H9 (cell line): ENCODE measurements at regions not wholly inside any gene's neighbourhood (a gene's known extent, or its start where the extent isn't known, plus 50 kb on each side); places are given as distances from the start of the nearest gene placed in this dataset.

Experiments used
- DNase-seq: peaks from one replicate; pipeline ENCODE4 v3.0.0-alpha.2; 2017
- H2AFZ ChIP-seq: one replicate; pipeline ENCODE4 v1.6.1; 2013; ENCODE audit warnings: mild to moderate bottlenecking, low read length, control low read depth, moderate library complexity
- H2AK5ac ChIP-seq: 2 replicates; pipeline ENCODE4 v1.6.1; 2013; ENCODE audit warnings: low read length, control low read depth, mixed read lengths; ENCODE audit not compliant: insufficient read length
- H2BK120ac ChIP-seq: one replicate; pipeline ENCODE4 v1.6.1; 2013; ENCODE audit warnings: low read depth, mild to moderate bottlenecking, low read length, control low read depth, inconsistent platforms; ENCODE audit not compliant: poor library complexity, severe bottlenecking
- H2BK12ac ChIP-seq: 2 replicates; pipeline ENCODE4 v1.6.1; 2013; ENCODE audit warnings: low read length, control low read depth, mixed read lengths, low read depth; ENCODE audit not compliant: insufficient read length
- H2BK15ac ChIP-seq: 2 replicates; pipeline ENCODE4 v1.6.1; 2013; ENCODE audit warnings: low read depth, low read length, control low read depth
- H2BK20ac ChIP-seq: one replicate; pipeline ENCODE4 v1.6.1; 2013; ENCODE audit warnings: low read depth, mild to moderate bottlenecking, low read length, control low read depth, inconsistent platforms; ENCODE audit not compliant: poor library complexity, severe bottlenecking
- H2BK5ac ChIP-seq: 2 replicates; pipeline ENCODE4 v1.6.1; 2013; ENCODE audit warnings: low read length, control low read depth, mixed read lengths; ENCODE audit not compliant: insufficient read length
- H3K14ac ChIP-seq: 2 replicates; pipeline ENCODE4 v1.6.1; 2013; ENCODE audit warnings: low read length, control low read depth; ENCODE audit not compliant: insufficient read depth
- H3K18ac ChIP-seq: 2 replicates; pipeline ENCODE4 v1.6.1; 2013; ENCODE audit warnings: low read depth, mild to moderate bottlenecking, mixed read lengths, low read length, control low read depth; ENCODE audit not compliant: insufficient read length
- H3K23ac ChIP-seq: 2 replicates; pipeline ENCODE4 v1.6.1; 2013; ENCODE audit warnings: low read length, control low read depth, mixed read lengths, low read depth; ENCODE audit not compliant: insufficient read length
- H3K23me2 ChIP-seq: 2 replicates; pipeline ENCODE4 v1.6.1; 2013; ENCODE audit warnings: low read depth, mild to moderate bottlenecking, mixed read lengths, low read length, control low read depth; ENCODE audit not compliant: insufficient read length, poor library complexity, severe bottlenecking
- H3K27ac ChIP-seq: 2 replicates; pipeline ENCODE4 v1.5.1; 2013; ENCODE audit warnings: low read length, control low read depth, mixed read lengths, low read depth; ENCODE audit not compliant: insufficient read length
- H3K27me3 ChIP-seq: 2 replicates; pipeline ENCODE4 v1.6.1; 2013; ENCODE audit warnings: low read length, control low read depth, inconsistent platforms; ENCODE audit not compliant: insufficient read depth
- H3K4ac ChIP-seq: 2 replicates; pipeline ENCODE4 v1.6.1; 2013; ENCODE audit warnings: low read depth, mild to moderate bottlenecking, control low read depth, inconsistent platforms, low read length, moderate library complexity
- H3K4me1 ChIP-seq: 2 replicates; pipeline ENCODE4 v1.6.1; 2013; ENCODE audit warnings: low read length, control low read depth, inconsistent platforms; ENCODE audit not compliant: insufficient read depth
- H3K4me2 ChIP-seq: 2 replicates; pipeline ENCODE4 v1.6.1; 2013; ENCODE audit warnings: low read length, control low read depth, mixed read lengths; ENCODE audit not compliant: insufficient read length, insufficient read depth
- H3K56ac ChIP-seq: 2 replicates; pipeline ENCODE4 v1.6.1; 2013; ENCODE audit warnings: low read depth, mild to moderate bottlenecking, mixed read lengths, low read length, control low read depth; ENCODE audit not compliant: insufficient read length
- H3K79me1 ChIP-seq: 2 replicates; pipeline ENCODE4 v1.6.1; 2013; ENCODE audit warnings: low read depth, mild to moderate bottlenecking, moderate library complexity, low read length, control low read depth, inconsistent platforms; ENCODE audit not compliant: insufficient read depth, poor library complexity, severe bottlenecking
- H3K79me2 ChIP-seq: 2 replicates; pipeline ENCODE4 v1.6.1; 2013; ENCODE audit warnings: low read length, control low read depth, inconsistent platforms; ENCODE audit not compliant: insufficient read depth
- H3K9ac ChIP-seq: 2 replicates; pipeline ENCODE4 v1.6.1; 2013; ENCODE audit warnings: low read length, control low read depth, mixed read lengths; ENCODE audit not compliant: insufficient read length; ENCODE audit errors: extremely low read depth
- H3K9me3 ChIP-seq: one replicate; pipeline ENCODE4 v1.6.1; 2013; ENCODE audit warnings: low read depth, low read length, inconsistent platforms; ENCODE audit not compliant: control insufficient read depth
- H3T11ph ChIP-seq: one replicate; pipeline ENCODE4 v1.6.1; 2013; ENCODE audit warnings: mild to moderate bottlenecking, low read length, control low read depth, inconsistent platforms
- H4K20me1 ChIP-seq: one replicate; pipeline ENCODE4 v1.6.1; 2013; ENCODE audit not compliant: control insufficient read depth, insufficient read length, insufficient read depth
- H4K5ac ChIP-seq: 2 replicates; pipeline ENCODE4 v1.6.1; 2013; ENCODE audit warnings: low read depth, mild to moderate bottlenecking, mixed read lengths, low read length, control low read depth; ENCODE audit not compliant: insufficient read length
- H4K8ac ChIP-seq: replicated peaks from 2 replicates; pipeline ENCODE4 v1.6.1; 2013; ENCODE audit warnings: low read length, control low read depth, mixed read lengths, low read depth; ENCODE audit not compliant: insufficient read length
- H4K91ac ChIP-seq: 2 replicates; pipeline ENCODE4 v1.6.1; 2013; ENCODE audit warnings: low read depth, mild to moderate bottlenecking, moderate library complexity, mixed read lengths, low read length, control low read depth; ENCODE audit not compliant: insufficient read length
- H3K27ac Mint-ChIP-seq, 3 experiments: 2 replicates in 2 of 3; 3 replicates in 1 of 3; pipeline ENCODE4 v1.8.0; 2020 to 2021; ENCODE audit warnings: mixed read lengths in 3 of 3, mild to moderate bottlenecking in 1 of 3, moderate library complexity in 1 of 3
- H3K27me3 Mint-ChIP-seq: 2 replicates; pipeline ENCODE4 v1.8.0; 2021; ENCODE audit warnings: low read depth, mild to moderate bottlenecking, moderate library complexity, mixed read lengths
- H3K36me3 Mint-ChIP-seq, 3 experiments: 2 replicates in 2 of 3; 3 replicates in 1 of 3; pipeline ENCODE4 v1.8.0; 2020 to 2021; ENCODE audit warnings: low read depth in 3 of 3, mixed read lengths in 3 of 3; ENCODE audit not compliant: insufficient read depth in 1 of 3
- H3K4me1 Mint-ChIP-seq, 2 experiments: 2 replicates each; pipeline ENCODE4 v1.8.0; 2020; ENCODE audit warnings: mixed read lengths in 2 of 2
- H3K4me3 Mint-ChIP-seq, 2 experiments: 2 replicates in 1 of 2; 3 replicates in 1 of 2; pipeline ENCODE4 v1.8.0; 2020 to 2021; ENCODE audit warnings: mild to moderate bottlenecking in 2 of 2, mixed read lengths in 2 of 2, moderate library complexity in 1 of 2
- H3K9me3 Mint-ChIP-seq, 2 experiments: 2 replicates in 1 of 2; 3 replicates in 1 of 2; pipeline ENCODE4 v1.8.0; 2020; ENCODE audit warnings: mild to moderate bottlenecking in 2 of 2, mixed read lengths in 2 of 2, moderate library complexity in 1 of 2
- CTCF ChIP-seq: fragments of 200-600 bp; sonication (generic); conservative IDR thresholded peaks from 3 replicates; pipeline ENCODE4 v1.8.0; 2021; ENCODE audit warnings: antibody characterized with exemption, mild to moderate bottlenecking
- whole genome bisulfite sequencing: extraction: QIAGEN DNeasy Blood & Tissue Kit; methylation state at CpG from one replicate; pipeline ENCODE4 v1.1.7; 2013; ENCODE audit warnings: missing lambda C conversion rate, low lambda C conversion rate, mixed read lengths; ENCODE audit not compliant: insufficient read length; ENCODE audit errors: extremely low coverage; 5-methylcytosine and 5-hydroxymethylcytosine counted together

- H3K79me1 ChIP-seq, result no peaks in the 10 kb centered on the region
- no peaks in the 10 kb centered on the region for H4K20me1 ChIP-seq
- Mint-ChIP-seq H3K27me3 (no peaks in the 10 kb centered on the region), H3K4me3 (no peak overlapping the region), H3K27ac (no peak overlapping the region), H3K36me3 (no peaks in the 10 kb centered on the region), H3K9me3 (no peaks in the 10 kb centered on the region), H3K4me1 (no peaks in the 10 kb centered on the region)
- H3T11ph ChIP-seq, result no peak overlapping the region
- H3K27me3 ChIP-seq, result no peaks in the 10 kb centered on the region
- H4K5ac ChIP-seq, result no peak overlapping the region
- H2BK15ac ChIP-seq, result no peak overlapping the region
- H4K8ac ChIP-seq, result no peak overlapping the region
- no peak overlapping the region for H2AK5ac ChIP-seq
- H3K23ac ChIP-seq, result no peak overlapping the region
- no peak overlapping the region for H2BK20ac ChIP-seq
- H3K18ac ChIP-seq, result no peak overlapping the region
- no peaks in the 10 kb centered on the region for H3K4me1 ChIP-seq
- H3K14ac ChIP-seq, result no peak overlapping the region
- no peak for DNase-seq
- no peak overlapping the region for H4K91ac ChIP-seq
- H3K4ac ChIP-seq, result no peak overlapping the region
- no peak overlapping the region for H2BK120ac ChIP-seq
- H3K9ac ChIP-seq, result no peak overlapping the region
- H2BK5ac ChIP-seq, result no peak overlapping the region
- no peak for TF ChIP-seq CTCF
- no peak overlapping the region for H3K4me2 ChIP-seq
- H3K9me3 ChIP-seq, result no peaks in the 10 kb centered on the region
- no peak overlapping the region for H2BK12ac ChIP-seq
- no peak overlapping the region for H3K27ac ChIP-seq
- H3K23me2 ChIP-seq, result no peaks in the 10 kb centered on the region
- H3K56ac ChIP-seq, result no peak overlapping the region
- no peaks in the 10 kb centered on the region for H3K79me2 ChIP-seq
- H2AFZ ChIP-seq, result no peak overlapping the region
- no CpG with 5 or more reads among the region's 2 CpGs for WGBS
Observed at GRCh38 chr10:90199093-90199492, 497.7 kb downstream of the KIF20B start.
